Fibroblast of skin of right biceps (primary cell): ENCODE measurements at regions not wholly inside any gene's neighbourhood (a gene's known extent, or its start where the extent isn't known, plus 50 kb on each side); places are given as distances from the start of the nearest gene placed in this dataset.
A peak's percentile ranks its signal among the peaks of the same experiment; 100 is the strongest.
"Not testable (repeated sequence)": the region's sequence is repeated elsewhere in the genome, so short reads cannot be mapped to it uniquely, and the experiment has no call there.

ENCODE experiments used
- DNase-seq: peaks from one replicate; pipeline ENCODE4 v3.0.0-alpha.2; 2013

GRCh38 chr2:235105821-235106359 is 154.1 kb downstream of the SH3BP4 start:
- DNase-seq = no peak

- DNase-seq = peak; percentile 75
These were observed 155.2 kb downstream of the SH3BP4 start for GRCh38 chr2:235106874-235107639.

GRCh38 chr2:235107640-235107951 is 155.8 kb downstream of the SH3BP4 start:
- DNase-seq = no peak

GRCh38 chr2:235109561-235109960 is 157.7 kb downstream of the SH3BP4 start:
- DNase-seq = not testable (repeated sequence)

GRCh38 chr2:235112365-235112764 is 160.5 kb downstream of the SH3BP4 start:
- no peak for DNase-seq

- DNase-seq = no peak
These were observed 162.0 kb downstream of the SH3BP4 start for GRCh38 chr2:235113854-235114253.

GRCh38 chr2:235114286-235114685 is 162.5 kb downstream of the SH3BP4 start:
- no peak for DNase-seq

- no peak for DNase-seq
These were observed 163.7 kb downstream of the SH3BP4 start for GRCh38 chr2:235115521-235115920.

GRCh38 chr2:235116885-235117492 is 165.2 kb downstream of the SH3BP4 start:
- peak; percentile 53 for DNase-seq

- no peak for DNase-seq
These were observed 175.0 kb downstream of the SH3BP4 start for GRCh38 chr2:235126768-235127167.

- DNase-seq = no peak
These were observed 176.1 kb downstream of the SH3BP4 start for GRCh38 chr2:235127931-235128330.

- peak; percentile 39 for DNase-seq
These were observed 178.0 kb downstream of the SH3BP4 start for GRCh38 chr2:235129850-235130249.

GRCh38 chr2:235131334-235132305 is 179.8 kb downstream of the SH3BP4 start:
- no peak for DNase-seq

GRCh38 chr2:235132651-235133050 is 180.8 kb downstream of the SH3BP4 start:
- no peak for DNase-seq

- DNase-seq = no peak
These were observed 182.0 kb downstream of the SH3BP4 start for GRCh38 chr2:235133837-235134236.

- DNase-seq = no peak
These were observed 182.6 kb downstream of the SH3BP4 start for GRCh38 chr2:235134420-235134819.

- no peak for DNase-seq
These were observed 183.6 kb downstream of the SH3BP4 start for GRCh38 chr2:235135195-235135965.

- DNase-seq = peak; percentile 76
These were observed 184.3 kb downstream of the SH3BP4 start for GRCh38 chr2:235135990-235136561.

- no peak for DNase-seq
These were observed 186.5 kb downstream of the SH3BP4 start for GRCh38 chr2:235138339-235138738.

GRCh38 chr2:235139956-235140800 is 188.4 kb downstream of the SH3BP4 start:
- DNase-seq = no peak

- no peak for DNase-seq
These were observed 188.9 kb downstream of the SH3BP4 start for GRCh38 chr2:235140801-235141081.
